ENCODE measurements at regions not wholly inside any gene's neighbourhood (a gene's known extent, or its start where the extent isn't known, plus 50 kb on each side); places are given as distances from the start of the nearest gene placed in this dataset.

DNA sequence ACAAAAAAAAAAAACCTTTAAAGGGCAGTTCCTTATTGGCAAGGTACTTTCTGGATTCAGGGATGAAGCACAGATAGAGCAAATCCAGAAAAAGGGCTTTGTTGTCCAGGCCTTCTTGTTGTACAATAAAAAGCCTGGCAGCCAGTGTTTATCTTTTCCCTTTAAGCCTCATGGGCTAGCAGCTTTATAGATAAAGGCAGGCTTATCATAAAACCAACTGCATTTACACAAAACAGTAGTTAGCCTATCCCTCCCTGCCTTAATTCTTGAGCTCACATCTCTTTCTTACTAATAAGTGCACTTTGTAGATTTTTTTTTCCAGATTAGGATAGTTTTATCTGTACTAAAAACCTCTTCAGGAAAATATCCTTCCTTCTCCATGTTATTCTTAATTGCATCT lies 662.8 kb upstream of the CCDC54 start:
- DNase-seq (ENCODE audit: low read depth), result no peak
- TF ChIP-seq, protein P1, sequence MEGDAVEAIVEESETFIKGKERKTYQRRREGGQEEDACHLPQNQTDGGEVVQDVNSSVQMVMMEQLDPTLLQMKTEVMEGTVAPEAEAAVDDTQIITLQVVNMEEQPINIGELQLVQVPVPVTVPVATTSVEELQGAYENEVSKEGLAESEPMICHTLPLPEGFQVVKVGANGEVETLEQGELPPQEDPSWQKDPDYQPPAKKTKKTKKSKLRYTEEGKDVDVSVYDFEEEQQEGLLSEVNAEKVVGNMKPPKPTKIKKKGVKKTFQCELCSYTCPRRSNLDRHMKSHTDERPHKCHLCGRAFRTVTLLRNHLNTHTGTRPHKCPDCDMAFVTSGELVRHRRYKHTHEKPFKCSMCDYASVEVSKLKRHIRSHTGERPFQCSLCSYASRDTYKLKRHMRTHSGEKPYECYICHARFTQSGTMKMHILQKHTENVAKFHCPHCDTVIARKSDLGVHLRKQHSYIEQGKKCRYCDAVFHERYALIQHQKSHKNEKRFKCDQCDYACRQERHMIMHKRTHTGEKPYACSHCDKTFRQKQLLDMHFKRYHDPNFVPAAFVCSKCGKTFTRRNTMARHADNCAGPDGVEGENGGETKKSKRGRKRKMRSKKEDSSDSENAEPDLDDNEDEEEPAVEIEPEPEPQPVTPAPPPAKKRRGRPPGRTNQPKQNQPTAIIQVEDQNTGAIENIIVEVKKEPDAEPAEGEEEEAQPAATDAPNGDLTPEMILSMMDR (IDR thresholded peaks at IDR 0.05; ENCODE audit: insufficient read depth, low read length), result no peak
- no peak overlapping the region for H3K4me3 ChIP-seq (ENCODE audit: low read depth, low read length)

DNA sequence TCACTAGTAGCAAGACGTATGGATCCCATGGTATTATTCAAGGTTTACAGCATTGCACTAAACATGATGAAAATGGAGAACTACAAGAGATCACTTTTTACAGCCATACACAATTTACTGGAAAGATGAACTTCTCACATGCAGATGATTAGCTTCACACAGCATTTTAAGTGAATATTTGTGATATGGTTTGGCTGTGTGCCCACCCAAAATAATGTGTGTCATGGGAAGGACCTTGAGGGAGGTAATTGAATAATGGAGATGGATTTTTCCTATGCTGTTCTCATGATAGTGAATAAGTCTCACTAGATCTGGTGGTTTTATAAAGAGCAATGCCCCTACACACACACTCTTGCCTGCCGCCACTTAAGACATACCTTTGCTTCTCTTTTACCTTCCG lies 662.0 kb upstream of the CCDC54 start:
- no peak for DNase-seq (ENCODE audit: low read depth)
- H3K4me3 ChIP-seq (ENCODE audit: low read depth, low read length), result no peak overlapping the region
- TF ChIP-seq, protein P1 (IDR thresholded peaks at IDR 0.05; ENCODE audit: insufficient read depth, low read length), result no peak

DNA sequence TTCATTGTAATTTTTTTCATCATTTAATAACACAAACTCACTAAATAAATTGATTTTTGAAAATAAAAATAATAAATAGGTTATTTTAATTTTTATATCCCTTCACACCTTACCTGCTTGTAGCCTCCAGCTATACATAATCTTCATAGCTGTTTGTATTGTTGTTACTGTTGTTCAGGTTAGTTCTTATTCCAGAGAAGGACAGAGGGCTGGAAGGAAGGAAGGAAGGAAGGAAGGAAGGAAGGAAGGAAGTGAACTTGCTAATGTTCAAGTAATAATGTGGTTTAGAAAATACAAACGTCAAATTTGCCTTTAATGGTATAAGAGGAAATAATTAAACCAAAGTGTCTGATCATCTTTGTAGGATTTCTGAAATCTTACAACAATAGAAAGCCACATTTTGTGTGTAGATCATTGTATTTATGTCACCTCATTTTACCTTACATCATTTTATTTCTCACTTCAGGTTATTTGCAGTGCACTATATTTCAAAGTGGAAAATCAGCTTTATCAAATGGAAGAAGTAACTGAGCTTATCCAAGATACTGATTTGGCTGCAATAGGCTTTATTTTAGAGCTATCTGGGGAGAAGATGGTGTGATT lies 660.0 kb upstream of the CCDC54 start:
- no peak overlapping the region for H3K4me3 ChIP-seq (ENCODE audit: low read depth, low read length)
- no peak for DNase-seq (ENCODE audit: low read depth)
- TF ChIP-seq, protein P1 (IDR thresholded peaks at IDR 0.05; ENCODE audit: insufficient read depth, low read length), result no peak

DNA sequence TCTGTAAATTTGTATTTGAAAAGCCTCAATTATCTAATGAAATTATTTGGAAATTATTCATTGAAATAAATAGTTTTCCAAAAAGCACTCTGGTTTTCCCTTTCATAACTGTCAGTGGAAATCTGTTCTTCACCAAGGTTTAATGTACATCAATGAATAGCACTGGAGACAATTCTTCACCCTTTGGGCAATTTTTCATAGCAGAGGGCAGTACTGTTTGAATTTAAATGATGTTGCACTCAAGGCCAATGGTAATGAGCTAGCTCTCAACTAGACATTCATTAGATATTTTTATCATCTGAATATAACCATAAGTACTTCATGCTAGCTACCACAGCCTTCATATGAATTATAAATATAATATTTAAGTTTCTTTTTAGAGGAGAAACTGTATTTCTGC lies 658.2 kb upstream of the CCDC54 start:
- H3K4me3 ChIP-seq (ENCODE audit: low read depth, low read length), result no peak overlapping the region
- DNase-seq (ENCODE audit: low read depth), result no peak
- TF ChIP-seq, protein P1 (IDR thresholded peaks at IDR 0.05; ENCODE audit: insufficient read depth, low read length), result no peak

DNA sequence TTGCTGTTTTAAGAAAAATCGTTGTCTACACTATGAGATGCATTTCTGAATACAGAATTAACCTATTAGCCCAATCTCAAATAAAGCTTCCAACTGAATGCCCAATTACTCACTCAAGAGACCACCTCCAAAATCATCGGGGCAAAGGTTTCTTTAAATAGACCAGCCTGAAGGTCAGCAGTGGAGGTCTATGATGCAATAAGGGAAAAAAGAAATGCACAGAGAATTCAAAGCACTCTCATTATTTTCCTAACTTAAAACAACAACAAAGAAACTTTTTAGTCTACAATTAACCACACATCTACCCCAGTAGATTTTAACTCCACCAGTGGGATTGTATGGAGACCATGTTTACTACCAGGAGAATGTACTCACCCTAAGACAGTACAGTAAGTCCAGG lies 657.7 kb upstream of the CCDC54 start:
- TF ChIP-seq, protein P1 (IDR thresholded peaks at IDR 0.05; ENCODE audit: insufficient read depth, low read length), result no peak
- no peak for DNase-seq (ENCODE audit: low read depth)

DNA sequence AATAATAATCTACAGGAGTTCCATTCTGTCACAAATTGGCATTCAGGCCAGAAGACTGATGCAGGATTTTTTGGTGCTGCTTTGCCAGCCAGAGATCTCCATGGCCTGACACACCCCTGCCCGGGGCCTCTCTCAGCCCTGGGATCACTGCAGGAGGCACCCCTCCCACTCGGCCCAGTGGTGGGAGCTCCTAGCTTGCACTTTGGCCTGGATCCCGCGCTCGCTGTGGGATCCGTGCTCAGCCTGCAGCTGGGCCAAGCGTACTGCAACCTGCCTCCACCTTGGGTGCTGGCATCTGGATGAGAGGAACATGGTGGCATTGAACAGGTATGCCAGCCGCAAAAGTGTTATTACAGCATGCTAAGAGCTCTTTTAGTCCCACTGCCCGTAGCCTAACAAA lies 656.7 kb upstream of the CCDC54 start:
- TF ChIP-seq, protein P1 (IDR thresholded peaks at IDR 0.05; ENCODE audit: insufficient read depth, low read length), result no peak
- no peak overlapping the region for H3K4me3 ChIP-seq (ENCODE audit: low read depth, low read length)
- DNase-seq (ENCODE audit: low read depth), result no peak

More for the DNA sequence above, 657.7 kb upstream of the CCDC54 start:
- H3K4me3 ChIP-seq (ENCODE audit: low read depth, low read length), result no peak overlapping the region

DNA sequence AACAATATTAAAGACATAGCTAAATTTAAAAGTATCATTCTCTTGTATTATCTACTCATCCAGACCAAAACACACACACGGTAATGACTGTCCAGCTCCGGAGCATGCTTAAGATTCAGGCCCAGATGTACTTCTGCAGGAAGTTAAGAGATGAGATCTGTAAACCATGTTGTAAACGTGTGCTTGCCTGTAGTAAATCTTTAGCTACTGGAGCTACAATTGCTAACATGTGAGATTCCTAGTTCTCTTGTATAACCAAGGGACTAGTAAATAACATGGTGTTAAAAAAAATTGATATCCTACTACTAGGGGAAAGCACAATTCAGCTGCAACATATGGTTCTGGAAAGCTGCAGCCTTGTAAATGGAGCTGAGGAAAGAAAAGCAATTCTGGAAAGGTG lies 651.7 kb upstream of the CCDC54 start:
- no peak overlapping the region for H3K4me3 ChIP-seq (ENCODE audit: low read depth, low read length)
- TF ChIP-seq, protein P1 (IDR thresholded peaks at IDR 0.05; ENCODE audit: insufficient read depth, low read length), result no peak
- no peak for DNase-seq (ENCODE audit: low read depth)
